GM19328 (cell line): ENCODE measurements at regions not wholly inside any gene's neighbourhood (a gene's known extent, or its start where the extent isn't known, plus 50 kb on each side); places are given as distances from the start of the nearest gene placed in this dataset.
"Not testable (repeated sequence)": the region's sequence is repeated elsewhere in the genome, so short reads cannot be mapped to it uniquely, and the experiment has no call there.

ENCODE experiments used
- ATAC-seq: cut with Tn5 transposase; IDR thresholded peaks from one replicate; pipeline ENCODE4 v1.9.1; 2021; ENCODE audit warnings: mild to moderate bottlenecking, moderate library complexity; ENCODE audit not compliant: unreplicated experiment

GRCh38 chr18:75691483-75691882 lies 264.0 kb upstream of the SMIM21 start:
- no peak for ATAC-seq

GRCh38 chr18:75690283-75690682 lies 262.8 kb upstream of the SMIM21 start:
- ATAC-seq = not testable (repeated sequence)

- ATAC-seq = no peak
These were observed 260.1 kb upstream of the SMIM21 start for GRCh38 chr18:75687626-75688025.

- ATAC-seq = no peak
These were observed 255.9 kb upstream of the SMIM21 start for GRCh38 chr18:75683426-75683825.

- ATAC-seq = no peak
These were observed 254.1 kb upstream of the SMIM21 start for GRCh38 chr18:75681538-75682115.

- no peak for ATAC-seq
These were observed 251.8 kb upstream of the SMIM21 start for GRCh38 chr18:75679331-75679730.

GRCh38 chr18:75678627-75679026 lies 251.1 kb upstream of the SMIM21 start:
- ATAC-seq = no peak

- no peak for ATAC-seq
These were observed 250.4 kb upstream of the SMIM21 start for GRCh38 chr18:75677696-75678455.

- no peak for ATAC-seq
These were observed 233.4 kb upstream of the SMIM21 start for GRCh38 chr18:75660932-75661331.

- ATAC-seq = no peak
These were observed 232.1 kb upstream of the SMIM21 start for GRCh38 chr18:75659535-75660023.

- no peak for ATAC-seq
These were observed 230.8 kb upstream of the SMIM21 start for GRCh38 chr18:75658330-75658729.

GRCh38 chr18:75656563-75657247 lies 229.2 kb upstream of the SMIM21 start:
- no peak for ATAC-seq

- ATAC-seq = no peak
These were observed 228.5 kb upstream of the SMIM21 start for GRCh38 chr18:75656035-75656434.

- no peak for ATAC-seq
These were observed 227.6 kb upstream of the SMIM21 start for GRCh38 chr18:75654851-75655751.

- ATAC-seq = no peak
These were observed 226.9 kb upstream of the SMIM21 start for GRCh38 chr18:75654386-75654785.

- no peak for ATAC-seq
These were observed 225.0 kb upstream of the SMIM21 start for GRCh38 chr18:75652528-75652927.

GRCh38 chr18:75644871-75645270 lies 217.4 kb upstream of the SMIM21 start:
- ATAC-seq = no peak

GRCh38 chr18:75643083-75643482 lies 215.6 kb upstream of the SMIM21 start:
- no peak for ATAC-seq

- no peak for ATAC-seq
These were observed 211.9 kb upstream of the SMIM21 start for GRCh38 chr18:75639472-75639831.

- no peak for ATAC-seq
These were observed 211.4 kb upstream of the SMIM21 start for GRCh38 chr18:75638776-75639471.
